HEK293 (cell line): ENCODE measurements at regions not wholly inside any gene's neighbourhood (a gene's known extent, or its start where the extent isn't known, plus 50 kb on each side); places are given as distances from the start of the nearest gene placed in this dataset.
A peak's percentile ranks its signal among the peaks of the same experiment; 100 is the strongest.

Experiments used
- CTCF ChIA-PET: fragments of 350-600 bp; formaldehyde crosslinking; extraction: SDS; loops from one replicate; lab custom pipeline; 2021; ENCODE audit warnings: antibody characterized with exemption; lab: Yijun Ruan, JAX
- POLR2A ChIA-PET: fragments of 300-600 bp; formaldehyde crosslinking; extraction: SDS; loops from one replicate; lab custom pipeline; 2020; ENCODE audit warnings: antibody characterized with exemption, inconsistent platforms; lab: Yijun Ruan, JAX
- H3K27ac ChIP-seq: fragments of 200-500 bp; sonication (Bioruptor generic); 2 replicates; pipeline ENCODE4 v1.5.1; 2014; ENCODE audit warnings: low read depth, low read length, control low read depth, inconsistent platforms; ENCODE audit errors: extremely low read depth
- H3K36me3 ChIP-seq, 2 experiments: fragments of 200-500 bp in 1 of 2; sonication (Bioruptor generic) in 1 of 2; 1 replicate in 1 of 2; 2 replicates in 1 of 2; pipeline ENCODE4 v1.5.1; 2014 to 2017; ENCODE audit warnings: inconsistent platforms in 2 of 2, low read length in 2 of 2; ENCODE audit not compliant: control insufficient read depth in 2 of 2, insufficient read depth in 1 of 2
- H3K4me1 ChIP-seq: fragments of 200-500 bp; sonication (Bioruptor generic); 2 replicates; pipeline ENCODE4 v1.5.1; 2014; ENCODE audit warnings: mild to moderate bottlenecking, low read length, inconsistent platforms; ENCODE audit not compliant: control insufficient read depth, insufficient read depth
- H3K4me3 ChIP-seq: 2 replicates; pipeline ENCODE4 v1.5.1; 2011; ENCODE audit warnings: low read depth, mild to moderate bottlenecking, control low read depth, low read length, moderate library complexity
- H3K9me3 ChIP-seq: fragments of 200-500 bp; sonication (Bioruptor generic); 2 replicates; pipeline ENCODE4 v1.5.1; 2014; ENCODE audit warnings: low read depth, low read length, inconsistent platforms; ENCODE audit not compliant: control insufficient read depth, insufficient read depth
- FEZF1 ChIP-seq: fragments of 450-650 bp; formaldehyde crosslinking; IDR thresholded peaks from 2 replicates; pipeline ENCODE4 v1.5.1; 2016; ENCODE audit warnings: missing biosample characterization, missing genetic modification characterization
- GFI1B ChIP-seq: fragments of 450-650 bp; formaldehyde crosslinking; IDR thresholded peaks from 2 replicates; pipeline ENCODE4 v1.5.1; 2016; ENCODE audit warnings: missing biosample characterization, missing genetic modification characterization
- HOXD13 ChIP-seq: sonication (generic); formaldehyde crosslinking; IDR thresholded peaks from 2 replicates; pipeline ENCODE4 v1.8.0; 2022; ENCODE audit warnings: missing genetic modification reagents, borderline replicate concordance
- KLF16 ChIP-seq: fragments of 450-650 bp; formaldehyde crosslinking; IDR thresholded peaks from 2 replicates; pipeline ENCODE4 v1.5.1; 2017; ENCODE audit warnings: missing biosample characterization, missing genetic modification characterization
- OSR2 ChIP-seq: fragments of 450-650 bp; formaldehyde crosslinking; IDR thresholded peaks from 2 replicates; pipeline ENCODE4 v1.5.1; 2016; ENCODE audit warnings: missing biosample characterization, missing genetic modification characterization
- OVOL3 ChIP-seq: fragments of 450-650 bp; formaldehyde crosslinking; IDR thresholded peaks from 2 replicates; pipeline ENCODE4 v1.5.1; 2016; ENCODE audit warnings: missing biosample characterization, missing genetic modification characterization
- TRIM28 ChIP-seq: IDR thresholded peaks from 2 replicates; pipeline ENCODE4 v1.6.1; 2011; ENCODE audit warnings: low read length, control low read depth, borderline replicate concordance
- WT1 ChIP-seq: fragments of 450-650 bp; formaldehyde crosslinking; IDR thresholded peaks from 2 replicates; pipeline ENCODE4 v1.5.1; 2016; ENCODE audit warnings: missing biosample characterization, missing genetic modification characterization
- YY1 ChIP-seq: fragments of 450-650 bp; formaldehyde crosslinking; IDR thresholded peaks from 2 replicates; pipeline ENCODE4 v1.5.1; 2018; ENCODE audit warnings: missing biosample characterization, missing genetic modification characterization
- YY2 ChIP-seq: fragments of 450-650 bp; formaldehyde crosslinking; IDR thresholded peaks from 2 replicates; pipeline ENCODE4 v1.5.1; 2016; ENCODE audit warnings: missing biosample characterization, missing genetic modification characterization
- ZBTB1 ChIP-seq: fragments of 450-650 bp; formaldehyde crosslinking; IDR thresholded peaks from 2 replicates; pipeline ENCODE4 v1.5.1; 2016; ENCODE audit warnings: missing biosample characterization, missing genetic modification characterization
- ZFHX2 ChIP-seq: fragments of 450-650 bp; formaldehyde crosslinking; conservative IDR thresholded peaks from 2 replicates; pipeline ENCODE4 v1.5.1; 2016; ENCODE audit warnings: missing biosample characterization, missing genetic modification characterization
- ZIC2 ChIP-seq: fragments of 450-650 bp; formaldehyde crosslinking; IDR thresholded peaks from 2 replicates; pipeline ENCODE4 v1.5.1; 2016; ENCODE audit warnings: missing biosample characterization, missing genetic modification characterization
- ZNF354C ChIP-seq: fragments of 450-650 bp; formaldehyde crosslinking; IDR thresholded peaks from 2 replicates; pipeline ENCODE4 v1.5.1; 2016; ENCODE audit warnings: missing biosample characterization, missing genetic modification characterization, low read depth, borderline replicate concordance
- ZNF501 ChIP-seq: fragments of 450-650 bp; formaldehyde crosslinking; IDR thresholded peaks from 2 replicates; pipeline ENCODE4 v1.5.1; 2016; ENCODE audit warnings: missing biosample characterization, missing genetic modification characterization
- ZNF600 ChIP-seq: fragments of 450-650 bp; formaldehyde crosslinking; IDR thresholded peaks from 2 replicates; pipeline ENCODE4 v1.5.1; 2016; ENCODE audit warnings: missing biosample characterization, missing genetic modification characterization
- ZSCAN30 ChIP-seq: fragments of 450-650 bp; IDR thresholded peaks from 2 replicates; pipeline ENCODE4 v1.5.1; 2018; ENCODE audit warnings: missing biosample characterization, mild to moderate bottlenecking, missing genetic modification characterization, moderate library complexity
- ZXDB ChIP-seq: fragments of 450-650 bp; formaldehyde crosslinking; IDR thresholded peaks from 2 replicates; pipeline ENCODE4 v1.5.1; 2016; ENCODE audit warnings: missing biosample characterization, missing genetic modification characterization
- TF ChIP-seq, protein P1 (sequence below): fragments of 450-650 bp; formaldehyde crosslinking; IDR thresholded peaks from 2 replicates; pipeline ENCODE4 v1.5.1; 2016; ENCODE audit warnings: missing biosample characterization, missing genetic modification characterization, borderline replicate concordance
- TF ChIP-seq, protein P2 (sequence below): fragments of 450-650 bp; formaldehyde crosslinking; IDR thresholded peaks from 2 replicates; pipeline ENCODE4 v1.5.1; 2017; ENCODE audit warnings: missing biosample characterization, missing genetic modification characterization
- TF ChIP-seq, protein P3 (sequence below): fragments of 450-650 bp; formaldehyde crosslinking; IDR thresholded peaks from 2 replicates; pipeline ENCODE4 v1.5.1; 2016; ENCODE audit warnings: missing biosample characterization, missing genetic modification characterization

DNA sequence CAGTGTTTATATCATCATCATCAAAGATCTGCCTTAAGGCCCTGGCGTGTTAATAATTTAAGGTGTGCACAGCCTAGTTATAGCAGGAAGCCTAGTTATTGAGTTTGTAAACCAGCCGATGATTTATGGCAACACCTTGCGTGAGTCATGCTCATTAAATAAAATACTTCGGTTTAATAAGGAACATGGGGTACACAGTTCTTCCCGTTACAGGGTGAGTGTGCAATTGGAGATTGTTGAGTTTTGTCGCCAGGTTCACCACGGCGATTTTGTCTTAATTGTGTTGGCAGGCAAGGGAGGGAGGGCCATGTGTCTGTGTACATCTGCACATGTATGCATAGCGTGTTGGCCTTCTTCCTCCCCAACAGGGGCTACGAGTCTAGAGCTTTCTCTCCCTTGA is 104.0 kb downstream of the TFAP2A start (continued):
- TF ChIP-seq ZFHX2 (tag by site-specific recombination): no peak

DNA sequence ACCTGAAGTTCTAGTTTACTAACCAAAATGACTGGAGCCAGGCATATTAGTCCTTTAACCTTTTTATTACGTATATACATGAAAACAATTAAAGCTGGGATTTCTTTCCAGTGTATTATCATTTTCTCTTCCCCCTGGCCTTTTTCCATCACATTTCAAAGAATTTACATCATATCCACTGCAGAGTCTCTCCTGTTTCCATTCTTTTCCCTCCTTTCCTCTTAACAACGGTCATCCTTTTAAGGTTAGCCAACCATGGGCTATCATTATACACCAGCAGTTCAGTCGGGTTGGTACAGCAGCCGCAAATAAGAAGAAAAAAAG is 104.6 kb downstream of the TFAP2A start:
- Histone ChIP-seq H3K4me1 (peaks cover 13% of the 10 kb centered on the region), H3K9me3 (no peaks in the 10 kb centered on the region)
- TF ChIP-seq TRIM28 (0 out of 2 replicates have a peak, but pooled peaks have one; percentile 15), ZXDB (no peak), GFI1B (tag by site-specific recombination) (0 out of 2 replicates have a peak, but pooled peaks have one; percentile 1), YY2 (tag by site-specific recombination) (no peak), ZBTB1 (tag by site-specific recombination) (0 out of 2 replicates have a peak, but pooled peaks have one; percentile 49), ZNF354C (tag by site-specific recombination) (no peak)
- TF ChIP-seq, protein P1, sequence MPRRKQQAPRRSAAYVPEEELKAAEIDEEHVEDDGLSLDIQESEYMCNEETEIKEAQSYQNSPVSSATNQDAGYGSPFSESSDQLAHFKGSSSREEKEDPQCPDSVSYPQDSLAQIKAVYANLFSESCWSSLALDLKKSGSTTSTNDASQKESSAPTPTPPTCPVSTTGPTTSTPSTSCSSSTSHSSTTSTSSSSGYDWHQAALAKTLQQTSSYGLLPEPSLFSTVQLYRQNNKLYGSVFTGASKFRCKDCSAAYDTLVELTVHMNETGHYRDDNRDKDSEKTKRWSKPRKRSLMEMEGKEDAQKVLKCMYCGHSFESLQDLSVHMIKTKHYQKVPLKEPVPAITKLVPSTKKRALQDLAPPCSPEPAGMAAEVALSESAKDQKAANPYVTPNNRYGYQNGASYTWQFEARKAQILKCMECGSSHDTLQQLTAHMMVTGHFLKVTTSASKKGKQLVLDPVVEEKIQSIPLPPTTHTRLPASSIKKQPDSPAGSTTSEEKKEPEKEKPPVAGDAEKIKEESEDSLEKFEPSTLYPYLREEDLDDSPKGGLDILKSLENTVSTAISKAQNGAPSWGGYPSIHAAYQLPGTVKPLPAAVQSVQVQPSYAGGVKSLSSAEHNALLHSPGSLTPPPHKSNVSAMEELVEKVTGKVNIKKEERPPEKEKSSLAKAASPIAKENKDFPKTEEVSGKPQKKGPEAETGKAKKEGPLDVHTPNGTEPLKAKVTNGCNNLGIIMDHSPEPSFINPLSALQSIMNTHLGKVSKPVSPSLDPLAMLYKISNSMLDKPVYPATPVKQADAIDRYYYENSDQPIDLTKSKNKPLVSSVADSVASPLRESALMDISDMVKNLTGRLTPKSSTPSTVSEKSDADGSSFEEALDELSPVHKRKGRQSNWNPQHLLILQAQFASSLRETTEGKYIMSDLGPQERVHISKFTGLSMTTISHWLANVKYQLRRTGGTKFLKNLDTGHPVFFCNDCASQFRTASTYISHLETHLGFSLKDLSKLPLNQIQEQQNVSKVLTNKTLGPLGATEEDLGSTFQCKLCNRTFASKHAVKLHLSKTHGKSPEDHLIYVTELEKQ (tag by site-specific recombination): no peak
- TF ChIP-seq, protein P2, sequence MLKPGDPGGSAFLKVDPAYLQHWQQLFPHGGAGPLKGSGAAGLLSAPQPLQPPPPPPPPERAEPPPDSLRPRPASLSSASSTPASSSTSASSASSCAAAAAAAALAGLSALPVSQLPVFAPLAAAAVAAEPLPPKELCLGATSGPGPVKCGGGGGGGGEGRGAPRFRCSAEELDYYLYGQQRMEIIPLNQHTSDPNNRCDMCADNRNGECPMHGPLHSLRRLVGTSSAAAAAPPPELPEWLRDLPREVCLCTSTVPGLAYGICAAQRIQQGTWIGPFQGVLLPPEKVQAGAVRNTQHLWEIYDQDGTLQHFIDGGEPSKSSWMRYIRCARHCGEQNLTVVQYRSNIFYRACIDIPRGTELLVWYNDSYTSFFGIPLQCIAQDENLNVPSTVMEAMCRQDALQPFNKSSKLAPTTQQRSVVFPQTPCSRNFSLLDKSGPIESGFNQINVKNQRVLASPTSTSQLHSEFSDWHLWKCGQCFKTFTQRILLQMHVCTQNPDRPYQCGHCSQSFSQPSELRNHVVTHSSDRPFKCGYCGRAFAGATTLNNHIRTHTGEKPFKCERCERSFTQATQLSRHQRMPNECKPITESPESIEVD: peak; percentile 47
- TF ChIP-seq, all 188 proteins: peak for 4
- Histone ChIP-seq H3K36me3 (no peaks in the 10 kb centered on the region), H3K4me3 (no peak overlapping the region), H3K27ac (0 out of 2 replicates have a peak overlapping the region, but pooled peaks have one; percentile 6)
- POLR2A ChIA-PET: no interaction called here
- CTCF ChIA-PET: interaction anchor here (1.0 to 1.2 kb wide), 3 partner anchors 10 to 64 kb away, joined by 3 to 4 read pairs (median 3); no protein-coding TSS in a partner anchor

DNA sequence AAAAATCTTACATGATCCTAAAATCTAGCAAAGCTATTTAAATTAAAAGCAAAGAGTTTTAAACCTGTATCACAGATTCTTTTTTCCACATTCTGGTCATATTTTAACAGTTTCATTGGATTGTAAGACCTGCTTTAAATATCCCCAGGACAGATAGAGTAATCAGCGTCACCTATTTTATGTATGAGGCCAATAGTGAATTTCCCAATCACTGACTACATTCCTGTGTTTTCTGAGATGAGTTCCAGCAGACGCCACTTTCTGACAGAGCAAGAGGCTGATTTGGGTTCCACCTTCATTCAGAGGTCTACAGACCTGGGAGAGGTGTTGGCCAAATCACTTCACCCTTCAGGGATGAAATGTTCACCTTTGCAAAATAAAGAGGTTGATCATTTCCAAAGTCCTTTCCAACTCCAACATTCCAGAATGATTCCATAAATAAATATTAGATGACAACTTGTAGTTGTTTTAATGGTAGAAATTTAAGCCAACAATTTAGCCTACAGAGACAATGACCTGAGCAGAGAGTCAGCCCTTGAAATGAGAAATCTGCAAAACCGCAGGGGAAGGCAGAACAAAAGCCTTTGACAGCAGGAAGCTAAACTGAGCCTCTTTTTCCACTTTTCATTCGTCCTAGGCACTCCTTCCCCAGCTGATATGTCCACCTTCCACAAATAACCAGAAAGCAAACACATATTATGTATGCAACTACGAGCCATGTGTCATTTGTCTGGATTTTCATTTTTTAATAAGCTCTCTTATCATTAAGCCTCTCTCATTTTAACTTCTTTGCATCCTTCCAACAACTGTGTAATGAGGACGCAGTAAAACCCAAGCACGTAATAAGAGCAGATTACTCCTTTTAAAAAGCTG is 105.2 kb downstream of the TFAP2A start:
- CTCF ChIA-PET: interaction anchor here (1.0 to 1.2 kb wide), 3 partner anchors 9 to 65 kb away, joined by 3 to 4 read pairs (median 3); no protein-coding TSS in a partner anchor
- POLR2A ChIA-PET: no interaction called here
- TF ChIP-seq WT1 (tag by site-specific recombination): peak; percentile 68
- no peak for TF ChIP-seq KLF16 (tag by site-specific recombination)
- TF ChIP-seq ZNF600 (tag by site-specific recombination): 0 out of 2 replicates have a peak, but pooled peaks have one; percentile 49
- TF ChIP-seq, protein P3, sequence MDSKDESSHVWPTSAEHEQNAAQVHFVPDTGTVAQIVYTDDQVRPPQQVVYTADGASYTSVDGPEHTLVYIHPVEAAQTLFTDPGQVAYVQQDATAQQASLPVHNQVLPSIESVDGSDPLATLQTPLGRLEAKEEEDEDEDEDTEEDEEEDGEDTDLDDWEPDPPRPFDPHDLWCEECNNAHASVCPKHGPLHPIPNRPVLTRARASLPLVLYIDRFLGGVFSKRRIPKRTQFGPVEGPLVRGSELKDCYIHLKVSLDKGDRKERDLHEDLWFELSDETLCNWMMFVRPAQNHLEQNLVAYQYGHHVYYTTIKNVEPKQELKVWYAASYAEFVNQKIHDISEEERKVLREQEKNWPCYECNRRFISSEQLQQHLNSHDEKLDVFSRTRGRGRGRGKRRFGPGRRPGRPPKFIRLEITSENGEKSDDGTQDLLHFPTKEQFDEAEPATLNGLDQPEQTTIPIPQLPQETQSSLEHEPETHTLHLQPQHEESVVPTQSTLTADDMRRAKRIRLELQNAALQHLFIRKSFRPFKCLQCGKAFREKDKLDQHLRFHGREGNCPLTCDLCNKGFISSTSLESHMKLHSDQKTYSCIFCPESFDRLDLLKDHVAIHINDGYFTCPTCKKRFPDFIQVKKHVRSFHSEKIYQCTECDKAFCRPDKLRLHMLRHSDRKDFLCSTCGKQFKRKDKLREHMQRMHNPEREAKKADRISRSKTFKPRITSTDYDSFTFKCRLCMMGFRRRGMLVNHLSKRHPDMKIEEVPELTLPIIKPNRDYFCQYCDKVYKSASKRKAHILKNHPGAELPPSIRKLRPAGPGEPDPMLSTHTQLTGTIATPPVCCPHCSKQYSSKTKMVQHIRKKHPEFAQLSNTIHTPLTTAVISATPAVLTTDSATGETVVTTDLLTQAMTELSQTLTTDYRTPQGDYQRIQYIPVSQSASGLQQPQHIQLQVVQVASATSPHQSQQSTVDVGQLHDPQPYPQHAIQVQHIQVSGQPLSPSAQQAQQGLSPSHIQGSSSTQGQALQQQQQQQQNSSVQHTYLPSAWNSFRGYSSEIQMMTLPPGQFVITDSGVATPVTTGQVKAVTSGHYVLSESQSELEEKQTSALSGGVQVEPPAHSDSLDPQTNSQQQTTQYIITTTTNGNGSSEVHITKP: peak; percentile 35; the same call in 1 of the 2 replicates
- TF ChIP-seq OSR2: no peak
- 0 out of 2 replicates have a peak, but pooled peaks have one; percentile 14 for TF ChIP-seq ZSCAN30 (tag by site-specific recombination)
- TF ChIP-seq HOXD13 (CRISPR knock-in tag): no peak
- peak; percentile 58 for TF ChIP-seq FEZF1
- peak; percentile 41 for TF ChIP-seq ZIC2 (tag by site-specific recombination)
- TF ChIP-seq, protein P2: peak; percentile 94
- peak; percentile 53; the same call in 1 of the 2 replicates for TF ChIP-seq OVOL3 (tag by site-specific recombination)
- peak; percentile 35; the same call in 1 of the 2 replicates for TF ChIP-seq ZNF501
- TF ChIP-seq YY1 (tag by site-specific recombination): no peak

More for the DNA sequence above, 105.2 kb downstream of the TFAP2A start:
- Histone ChIP-seq H3K36me3 (no peaks in the 10 kb centered on the region), H3K4me3 (no peak overlapping the region), H3K9me3 (no peaks in the 10 kb centered on the region), H3K4me1 (peaks cover 13% of the 10 kb centered on the region), H3K27ac (no peak overlapping the region)
